ENCODE measurements at regions not wholly inside any gene's neighbourhood (a gene's known extent, or its start where the extent isn't known, plus 50 kb on each side); places are given as distances from the start of the nearest gene placed in this dataset.
A peak's percentile ranks its signal among the peaks of the same experiment; 100 is the strongest.

GRCh38 chr7:131032786-131033185 lies 294.9 kb upstream of the MKLN1 start:
- DNase-seq, result no peak
- H3K36me3 ChIP-seq (ENCODE audit: control insufficient read depth in 4 of 4, insufficient read depth in 4 of 4, low read length in 3 of 4), result peaks cover 0 to 3% (median 0%) of the 10 kb centered on the region in 4 experiments
- no peaks in the 10 kb centered on the region for H3K9me3 ChIP-seq (ENCODE audit: control extremely low read depth in 1 of 5, control insufficient read depth in 4 of 5, insufficient read depth in 2 of 5, low read depth in 1 of 5, low read length in 4 of 5)
- POLR2A ChIA-PET, result no interaction called here
- H3K27ac ChIP-seq (ENCODE audit: insufficient read depth in 1 of 2, low read depth in 1 of 2, low read length in 2 of 2, poor library complexity in 1 of 2, severe bottlenecking in 2 of 2), result no peak overlapping the region
- peaks cover 0 to 31% (median 13%) of the 10 kb centered on the region in 4 experiments for H3K4me1 ChIP-seq (ENCODE audit: control extremely low read depth in 1 of 4, control insufficient read depth in 4 of 4, insufficient read depth in 4 of 4, low read length in 3 of 4)
- 92% methylated on average over 2 of the region's 6 CpGs for WGBS (ENCODE audit: insufficient coverage)
- CTCF ChIA-PET, result interaction anchor here (2.0 kb wide), 1 partner anchor 136 kb away, joined by 8 read pairs; no protein-coding TSS in a partner anchor
- no peak overlapping the region for H3K4me3 ChIP-seq (ENCODE audit: control insufficient read depth in 1 of 7, extremely low read depth in 1 of 7, insufficient read depth in 4 of 7, low read depth in 2 of 7, low read length in 6 of 7)
- H3K27me3 ChIP-seq (replicated peaks in 2 of 5; ENCODE audit: control insufficient read depth in 4 of 5, insufficient read depth in 5 of 5, low read length in 4 of 5), result no peaks in the 10 kb centered on the region

GRCh38 chr7:131034166-131034881 lies 293.4 kb upstream of the MKLN1 start:
- Histone ChIP-seq H3K4me1 (ENCODE audit: control extremely low read depth in 1 of 4, control insufficient read depth in 4 of 4, insufficient read depth in 4 of 4, low read length in 3 of 4) (peaks cover 0 to 30% (median 16%) of the 10 kb centered on the region in 4 experiments), H3K9me3 (ENCODE audit: control extremely low read depth in 1 of 5, control insufficient read depth in 4 of 5, insufficient read depth in 2 of 5, low read depth in 1 of 5, low read length in 4 of 5) (no peaks in the 10 kb centered on the region), H3K4me3 (ENCODE audit: control insufficient read depth in 1 of 7, extremely low read depth in 1 of 7, insufficient read depth in 4 of 7, low read depth in 2 of 7, low read length in 6 of 7) (no peak overlapping the region), H3K36me3 (ENCODE audit: control insufficient read depth in 4 of 4, insufficient read depth in 4 of 4, low read length in 3 of 4) (peaks cover 0 to 2% (median 0%) of the 10 kb centered on the region in 4 experiments), H3K27ac (ENCODE audit: insufficient read depth in 1 of 2, low read depth in 1 of 2, low read length in 2 of 2, poor library complexity in 1 of 2, severe bottlenecking in 2 of 2) (no peak overlapping the region), H3K27me3 (replicated peaks in 2 of 5; ENCODE audit: control insufficient read depth in 4 of 5, insufficient read depth in 5 of 5, low read length in 4 of 5) (no peaks in the 10 kb centered on the region)
- ChIA-PET CTCF (interaction anchor here (0.8 kb wide), 1 partner anchor 13 kb away, joined by 3 read pairs; no protein-coding TSS in a partner anchor), POLR2A (interaction anchor here (0.6 kb wide), 1 partner anchor 55 kb away, joined by 4 read pairs; no protein-coding TSS in a partner anchor)
- 94% methylated on average over 2 of the region's 9 CpGs for WGBS (ENCODE audit: insufficient coverage)
- DNase-seq, result peak in 2 of 3 donors; percentile 57 to 63

- H3K4me3 ChIP-seq (ENCODE audit: control insufficient read depth in 1 of 7, extremely low read depth in 1 of 7, insufficient read depth in 4 of 7, low read depth in 2 of 7, low read length in 6 of 7), result no peak overlapping the region
- POLR2A ChIA-PET, result interaction anchor here (0.6 kb wide), 1 partner anchor 56 kb away, joined by 4 read pairs; no protein-coding TSS in a partner anchor
- H3K9me3 ChIP-seq (ENCODE audit: control extremely low read depth in 1 of 5, control insufficient read depth in 4 of 5, insufficient read depth in 2 of 5, low read depth in 1 of 5, low read length in 4 of 5), result no peaks in the 10 kb centered on the region
- H3K27me3 ChIP-seq (replicated peaks in 2 of 5; ENCODE audit: control insufficient read depth in 4 of 5, insufficient read depth in 5 of 5, low read length in 4 of 5), result no peaks in the 10 kb centered on the region
- no peaks in the 10 kb centered on the region for H3K36me3 ChIP-seq (ENCODE audit: control insufficient read depth in 4 of 4, insufficient read depth in 4 of 4, low read length in 3 of 4)
- no peak overlapping the region for H3K27ac ChIP-seq (ENCODE audit: insufficient read depth in 1 of 2, low read depth in 1 of 2, low read length in 2 of 2, poor library complexity in 1 of 2, severe bottlenecking in 2 of 2)
- DNase-seq, result no peak
- CTCF ChIA-PET, result interaction anchor here (0.8 kb wide), 2 partner anchors 12 to 138 kb away, joined by 3 read pairs; no protein-coding TSS in a partner anchor
- 100% methylated on average over 5 of the region's 8 CpGs for WGBS (ENCODE audit: insufficient coverage)
- H3K4me1 ChIP-seq (ENCODE audit: control extremely low read depth in 1 of 4, control insufficient read depth in 4 of 4, insufficient read depth in 4 of 4, low read length in 3 of 4), result peaks cover 2 to 36% (median 22%) of the 10 kb centered on the region in 4 experiments
Measured at GRCh38 chr7:131035088-131035770, 292.4 kb upstream of the MKLN1 start.

GRCh38 chr7:131038153-131038552 lies 289.5 kb upstream of the MKLN1 start:
- ChIA-PET POLR2A (interaction anchor here (0.7 kb wide), 1 partner anchor 71 kb away, joined by 3 read pairs; no protein-coding TSS in a partner anchor), CTCF (interaction anchor here (0.5 to 6.9 kb wide), 12 partner anchors 10 to 142 kb away, joined by 3 to 108 read pairs (median 4); no protein-coding TSS in a partner anchor)
- H3K27me3 ChIP-seq (replicated peaks in 2 of 5; ENCODE audit: control insufficient read depth in 4 of 5, insufficient read depth in 5 of 5, low read length in 4 of 5), result no peaks in the 10 kb centered on the region

GRCh38 chr7:131039355-131039762 lies 288.3 kb upstream of the MKLN1 start:
- no peak for DNase-seq
- H3K9me3 ChIP-seq (ENCODE audit: control extremely low read depth in 1 of 5, control insufficient read depth in 4 of 5, insufficient read depth in 2 of 5, low read depth in 1 of 5, low read length in 4 of 5), result no peaks in the 10 kb centered on the region
- H3K4me3 ChIP-seq (ENCODE audit: control insufficient read depth in 1 of 7, extremely low read depth in 1 of 7, insufficient read depth in 4 of 7, low read depth in 2 of 7, low read length in 6 of 7), result no peak overlapping the region
- H3K36me3 ChIP-seq (ENCODE audit: control insufficient read depth in 4 of 4, insufficient read depth in 4 of 4, low read length in 3 of 4), result peaks cover 0 to 2% (median 0%) of the 10 kb centered on the region in 4 experiments
- 20% methylated on average over 2 of the region's 2 CpGs for WGBS (ENCODE audit: insufficient coverage)
- H3K27ac ChIP-seq (ENCODE audit: insufficient read depth in 1 of 2, low read depth in 1 of 2, low read length in 2 of 2, poor library complexity in 1 of 2, severe bottlenecking in 2 of 2), result no peak overlapping the region
- no peaks in the 10 kb centered on the region for H3K27me3 ChIP-seq (replicated peaks in 2 of 5; ENCODE audit: control insufficient read depth in 4 of 5, insufficient read depth in 5 of 5, low read length in 4 of 5)
- ChIA-PET CTCF (interaction anchor here (0.6 to 6.9 kb wide), 22 partner anchors 9 to 468 kb away, joined by 3 to 108 read pairs (median 5); no protein-coding TSS in a partner anchor), POLR2A (interaction anchor here (0.6 kb wide), 2 partner anchors 290 to 957 kb away, joined by 3 to 4 read pairs; no protein-coding TSS in a partner anchor)
- H3K4me1 ChIP-seq (ENCODE audit: control extremely low read depth in 1 of 4, control insufficient read depth in 4 of 4, insufficient read depth in 4 of 4, low read length in 3 of 4), result peaks cover 4 to 27% (median 16%) of the 10 kb centered on the region in 4 experiments

More at GRCh38 chr7:131038153-131038552, 289.5 kb upstream of the MKLN1 start:
- Histone ChIP-seq H3K27ac (ENCODE audit: insufficient read depth in 1 of 2, low read depth in 1 of 2, low read length in 2 of 2, poor library complexity in 1 of 2, severe bottlenecking in 2 of 2) (no peak overlapping the region), H3K9me3 (ENCODE audit: control extremely low read depth in 1 of 5, control insufficient read depth in 4 of 5, insufficient read depth in 2 of 5, low read depth in 1 of 5, low read length in 4 of 5) (no peaks in the 10 kb centered on the region), H3K4me3 (ENCODE audit: control insufficient read depth in 1 of 7, extremely low read depth in 1 of 7, insufficient read depth in 4 of 7, low read depth in 2 of 7, low read length in 6 of 7) (no peak overlapping the region), H3K36me3 (ENCODE audit: control insufficient read depth in 4 of 4, insufficient read depth in 4 of 4, low read length in 3 of 4) (peaks cover 0 to 2% (median 0%) of the 10 kb centered on the region in 4 experiments), H3K4me1 (ENCODE audit: control extremely low read depth in 1 of 4, control insufficient read depth in 4 of 4, insufficient read depth in 4 of 4, low read length in 3 of 4) (peaks cover 4 to 27% (median 19%) of the 10 kb centered on the region in 4 experiments)
- no peak for DNase-seq
- 93% methylated on average over 3 of the region's 3 CpGs for WGBS (ENCODE audit: insufficient coverage)

- H3K27ac ChIP-seq (ENCODE audit: insufficient read depth in 1 of 2, low read depth in 1 of 2, low read length in 2 of 2, poor library complexity in 1 of 2, severe bottlenecking in 2 of 2), result no peak overlapping the region
Measured at GRCh38 chr7:131039836-131040235, 287.8 kb upstream of the MKLN1 start.

More at GRCh38 chr7:131039836-131040235, 287.8 kb upstream of the MKLN1 start:
- POLR2A ChIA-PET, result interaction anchor here (0.6 to 1.0 kb wide), 3 partner anchors 143 to 957 kb away, joined by 3 to 4 read pairs (median 4); no protein-coding TSS in a partner anchor
- no peak for DNase-seq
- no peaks in the 10 kb centered on the region for H3K9me3 ChIP-seq (ENCODE audit: control extremely low read depth in 1 of 5, control insufficient read depth in 4 of 5, insufficient read depth in 2 of 5, low read depth in 1 of 5, low read length in 4 of 5)
- H3K36me3 ChIP-seq (ENCODE audit: control insufficient read depth in 4 of 4, insufficient read depth in 4 of 4, low read length in 3 of 4), result peaks cover 0 to 2% (median 0%) of the 10 kb centered on the region in 4 experiments
- CTCF ChIA-PET, result interaction anchor here (0.6 to 6.9 kb wide), 31 partner anchors 9 to 468 kb away, joined by 3 to 108 read pairs (median 4); no protein-coding TSS in a partner anchor
- H3K27me3 ChIP-seq (replicated peaks in 2 of 5; ENCODE audit: control insufficient read depth in 4 of 5, insufficient read depth in 5 of 5, low read length in 4 of 5), result no peaks in the 10 kb centered on the region
- no CpG with 5 or more reads among the region's 3 CpGs for WGBS (ENCODE audit: insufficient coverage)
- H3K4me1 ChIP-seq (ENCODE audit: control extremely low read depth in 1 of 4, control insufficient read depth in 4 of 4, insufficient read depth in 4 of 4, low read length in 3 of 4), result peaks cover 4 to 27% (median 14%) of the 10 kb centered on the region in 4 experiments
- no peak overlapping the region for H3K4me3 ChIP-seq (ENCODE audit: control insufficient read depth in 1 of 7, extremely low read depth in 1 of 7, insufficient read depth in 4 of 7, low read depth in 2 of 7, low read length in 6 of 7)
